Endothelial cell of umbilical vein (primary cell): ENCODE measurements at regions not wholly inside any gene's neighbourhood (a gene's known extent, or its start where the extent isn't known, plus 50 kb on each side); places are given as distances from the start of the nearest gene placed in this dataset.

Experiments used
- BruUV-seq: library from RNA; stranded (reverse); fragments of 400-500 nt; replicated peaks from 2 replicates; lab custom pipeline; 2021; lab: Mats Ljungman, UMichigan
- CTCF ChIA-PET: fragments of 300-600, 350-600 bp; sonication (Branson Sonifier 250); formaldehyde crosslinking; loops from one replicate; lab custom pipeline; 2021; ENCODE audit warnings: antibody characterized with exemption, inconsistent platforms; lab: Charles Lee
- POLR2A ChIA-PET: fragments of 300-600, 350-600 bp; sonication (Branson Sonifier 250); formaldehyde crosslinking; loops from one replicate; lab custom pipeline; 2021; ENCODE audit warnings: antibody characterized with exemption, inconsistent platforms; lab: Charles Lee
- DNase-seq: peaks from one replicate; pipeline ENCODE4 v3.0.0-alpha.2; 2011; ENCODE audit warnings: low read depth, low spot score
- FAIRE-seq: peaks from 2 replicates; lab custom pipeline; 2011; peaks lifted over from hg19 to GRCh38; lab: Jason Lieb, UNC
- H2AFZ ChIP-seq: 2 replicates; pipeline ENCODE4 v1.6.0; 2012; ENCODE audit warnings: low read depth, low read length, control low read depth, inconsistent platforms
- H3K27ac ChIP-seq: 2 replicates; pipeline ENCODE4 v1.5.1; 2011; ENCODE audit warnings: low read depth, mild to moderate bottlenecking, control low read depth, low read length, moderate library complexity; ENCODE audit not compliant: insufficient read depth
- H3K27me3 ChIP-seq, 2 experiments: 2 replicates each; pipeline versions ENCODE4 v1.6.0 to v1.6.1; 2011; ENCODE audit warnings: low read length in 2 of 2, mixed read lengths in 1 of 2; ENCODE audit not compliant: control insufficient read depth in 2 of 2, insufficient read depth in 2 of 2
- H3K36me3 ChIP-seq, 2 experiments: 2 replicates in 1 of 2; 3 replicates in 1 of 2; pipeline ENCODE4 v1.5.1; 2011; ENCODE audit warnings: low read length in 2 of 2, mild to moderate bottlenecking in 1 of 2, moderate library complexity in 1 of 2; ENCODE audit not compliant: control insufficient read depth in 2 of 2, insufficient read depth in 2 of 2; ENCODE audit errors: extremely low read depth in 1 of 2
- H3K4me1 ChIP-seq: 3 replicates; pipeline ENCODE4 v1.5.1; 2011; ENCODE audit warnings: mild to moderate bottlenecking, low read length; ENCODE audit not compliant: control insufficient read depth, insufficient read depth; ENCODE audit errors: extremely low read depth
- H3K4me2 ChIP-seq: 2 replicates; pipeline ENCODE4 v1.6.1; 2011; ENCODE audit warnings: low read length, control low read depth, mixed read lengths; ENCODE audit not compliant: insufficient read depth
- H3K4me3 ChIP-seq, 3 experiments: fragments of 200-600 bp in 1 of 3; sonication (generic), shearing (Covaris generic) in 1 of 3; replicated peaks in 1 of 3; 2 replicates each; pipeline ENCODE4 v1.5.1; 2011 to 2016; ENCODE audit warnings: control low read depth in 3 of 3, low read length in 3 of 3, mild to moderate bottlenecking in 2 of 3, inconsistent platforms in 1 of 3, low read depth in 1 of 3, moderate library complexity in 1 of 3; ENCODE audit not compliant: insufficient read depth in 1 of 3
- H3K79me2 ChIP-seq: 2 replicates; pipeline ENCODE4 v1.6.0; 2012; ENCODE audit warnings: low read length, inconsistent platforms; ENCODE audit not compliant: control insufficient read depth, insufficient read depth
- H3K9ac ChIP-seq: replicated peaks from 2 replicates; pipeline ENCODE3; 2011; ENCODE audit warnings: low read length, control low read depth; ENCODE audit not compliant: insufficient read depth; ENCODE audit errors: extremely low read depth
- H3K9me1 ChIP-seq: replicated peaks from 3 replicates; pipeline ENCODE4 v1.6.0; 2011; ENCODE audit warnings: mild to moderate bottlenecking, low read length; ENCODE audit not compliant: control insufficient read depth, insufficient read depth; ENCODE audit errors: extremely low read depth
- H3K9me3 ChIP-seq: replicated peaks from 2 replicates; pipeline ENCODE4 v1.5.1; 2012; ENCODE audit warnings: low read length, inconsistent platforms; ENCODE audit not compliant: control insufficient read depth, insufficient read depth
- H4K20me1 ChIP-seq: replicated peaks from 2 replicates; pipeline ENCODE3; 2011; ENCODE audit warnings: mild to moderate bottlenecking, low read length; ENCODE audit not compliant: control insufficient read depth, insufficient read depth; ENCODE audit errors: extremely low read depth
- CTCF ChIP-seq, 2 donors: IDR thresholded peaks; 1 replicate in 1 of 2; 2 replicates in 1 of 2; pipeline ENCODE4 v1.5.1; 2011; ENCODE audit warnings: low read length in 2 of 2, mild to moderate bottlenecking in 2 of 2, moderate library complexity in 2 of 2, control low read depth in 1 of 2, inconsistent platforms in 1 of 2, low read depth in 1 of 2; ENCODE audit not compliant: insufficient read depth in 1 of 2; ENCODE audit errors: extremely low read depth in 1 of 2
- EZH2 ChIP-seq: IDR thresholded peaks from 2 replicates; pipeline ENCODE4 v1.6.1; 2012; ENCODE audit warnings: borderline replicate concordance, low read depth, mild to moderate bottlenecking, moderate library complexity, low read length, inconsistent platforms; ENCODE audit not compliant: severe bottlenecking
- FOS ChIP-seq: IDR thresholded peaks from 2 replicates; pipeline ENCODE4 v1.6.1; 2011; ENCODE audit warnings: mild to moderate bottlenecking, low read length, moderate library complexity, borderline replicate concordance; ENCODE audit not compliant: insufficient read depth
- POLR2A ChIP-seq: IDR thresholded peaks from 2 replicates; pipeline ENCODE4 v1.6.1; 2012; ENCODE audit warnings: low read depth, mild to moderate bottlenecking, control low read depth, low read length
- dilution Hi-C: fragments of 300-500 bp; cut with MboI; formaldehyde crosslinking; loops from one replicate; pipeline ENCODE4 v1.15.0; 2019; ENCODE audit warnings: low sequenced_read_pairs; ENCODE audit not compliant: extremely low pct_ligation_motif_present
- intact Hi-C: fragments of 100-400 bp; cut with micrococcal nuclease; formaldehyde crosslinking; loops from one replicate; pipeline ENCODE4 v1.10.0; 2022

- Histone ChIP-seq H3K4me2 (no peak overlapping the region), H3K9ac (no peak overlapping the region), H3K36me3 (no peaks in the 10 kb centered on the region), H2AFZ (no peak overlapping the region), H4K20me1 (no peaks in the 10 kb centered on the region), H3K9me3 (no peaks in the 10 kb centered on the region), H3K79me2 (no peaks in the 10 kb centered on the region), H3K4me1 (no peaks in the 10 kb centered on the region), H3K9me1 (no peaks in the 10 kb centered on the region), H3K27me3 (no peaks in the 10 kb centered on the region), H3K27ac (no peak overlapping the region), H3K4me3 (no peak overlapping the region)
- POLR2A ChIA-PET = no interaction called here
- intact Hi-C loops = no loop called here
- dilution Hi-C loops = no loop called here
- no peak for TF ChIP-seq EZH2
- TF ChIP-seq POLR2A = no peak
- TF ChIP-seq FOS = no peak
- DNase-seq = no peak
- CTCF ChIA-PET = no interaction called here
- no TSS peak for BruUV-seq
- FAIRE-seq = no peak
These were observed 111.6 kb downstream of the ISL1 start for GRCh38 chr5:51494821-51495220.

- no peaks in the 10 kb centered on the region for H3K4me1 ChIP-seq
- POLR2A ChIA-PET = no interaction called here
- DNase-seq (peak; percentile 19), FAIRE-seq (peak; percentile 49)
- no peaks in the 10 kb centered on the region for H3K9me3 ChIP-seq
- no peak overlapping the region for H3K27ac ChIP-seq
- H3K27me3 ChIP-seq = no peaks in the 10 kb centered on the region
- no peak for TF ChIP-seq CTCF (IDR thresholded peaks at IDR 0.05; ENCODE audit: extremely low read depth in 1 of 2, insufficient read depth in 1 of 2, low read depth in 1 of 2, low read length in 2 of 2)
- peak; percentile 27 for TF ChIP-seq FOS
- no peak overlapping the region for H3K4me3 ChIP-seq
- no peaks in the 10 kb centered on the region for H4K20me1 ChIP-seq
- CTCF ChIA-PET = interaction anchor here (1.3 kb wide), 1 partner anchor 12 kb away, joined by 3 read pairs; no protein-coding TSS in a partner anchor
- no TSS peak for BruUV-seq
- no peak overlapping the region for H3K9ac ChIP-seq
- no peaks in the 10 kb centered on the region for H3K36me3 ChIP-seq
- no peaks in the 10 kb centered on the region for H3K9me1 ChIP-seq
- intact Hi-C loops = no loop called here
- no peak overlapping the region for H2AFZ ChIP-seq
- dilution Hi-C loops = no loop called here
- H3K4me2 ChIP-seq = no peak overlapping the region
- H3K79me2 ChIP-seq = no peaks in the 10 kb centered on the region
These were observed 112.4 kb downstream of the ISL1 start for GRCh38 chr5:51495672-51496071.
